HG03571 (cell line): ENCODE measurements at regions not wholly inside any gene's neighbourhood (a gene's known extent, or its start where the extent isn't known, plus 50 kb on each side); places are given as distances from the start of the nearest gene placed in this dataset.
"Not testable (repeated sequence)": the region's sequence is repeated elsewhere in the genome, so short reads cannot be mapped to it uniquely, and the experiment has no call there.

Source experiments
- ATAC-seq: cut with Tn5 transposase; IDR thresholded peaks from one replicate; pipeline ENCODE4 v1.9.1; 2021; ENCODE audit not compliant: unreplicated experiment

DNA sequence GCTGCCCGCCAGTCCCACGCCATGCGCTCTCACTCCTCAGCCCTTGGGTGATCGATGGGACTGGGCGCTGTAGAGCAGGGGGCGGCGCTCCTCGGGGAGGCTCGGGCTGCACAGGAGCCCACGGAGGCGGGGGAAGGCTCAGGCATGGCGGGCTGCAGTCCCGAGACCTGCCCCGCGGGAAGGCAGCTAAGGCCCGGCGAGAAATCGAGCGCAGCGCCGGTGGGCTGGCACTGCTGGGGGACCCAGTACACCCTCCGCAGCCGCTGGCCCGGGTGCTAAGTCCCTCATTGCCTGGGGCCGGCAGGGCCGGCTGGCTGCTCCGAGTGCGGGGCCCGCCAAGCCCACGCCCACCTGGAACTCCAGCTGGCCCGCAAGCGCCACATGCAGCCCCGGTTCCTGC lies 102.2 kb upstream of the PDE10A start:
- ATAC-seq = not testable (repeated sequence)

DNA sequence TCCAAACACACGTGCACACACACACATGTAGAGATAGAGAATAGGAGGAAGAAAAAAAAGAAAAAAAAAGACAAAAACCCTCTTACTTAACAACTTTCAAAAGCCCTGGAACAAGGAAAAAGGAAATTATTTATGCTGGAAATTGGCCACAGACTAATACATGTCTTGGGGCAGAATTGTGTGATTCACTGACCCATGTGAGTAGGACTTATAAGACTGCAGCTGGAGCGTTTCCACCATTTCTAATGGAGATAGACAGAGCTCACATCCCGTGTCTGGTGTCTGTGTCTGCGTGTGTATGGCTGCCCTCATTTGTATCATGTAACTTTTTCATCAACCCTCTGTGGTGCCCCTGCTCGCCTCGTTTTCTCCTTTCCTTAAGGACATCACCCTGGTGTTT lies 99.8 kb upstream of the PDE10A start:
- no peak for ATAC-seq

DNA sequence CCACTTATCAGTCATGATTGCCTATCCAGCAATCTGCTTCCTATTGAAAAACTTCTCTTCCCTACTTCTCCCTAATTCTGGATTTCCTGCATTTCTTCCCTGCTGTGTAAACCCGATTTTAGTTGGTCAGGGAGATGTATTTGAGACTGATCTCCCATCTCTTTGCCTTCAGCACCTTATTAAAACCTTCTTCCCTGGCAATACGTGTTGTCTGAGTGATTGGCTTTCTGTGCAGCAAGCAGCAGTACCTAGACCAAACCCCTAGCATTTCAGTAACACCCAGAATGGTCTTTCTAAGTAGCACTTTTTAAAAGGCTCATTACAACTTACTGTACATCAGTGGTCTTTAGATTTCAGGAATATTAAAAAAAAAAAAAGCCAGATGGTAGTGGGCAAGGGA lies 99.1 kb upstream of the PDE10A start:
- no peak for ATAC-seq

DNA sequence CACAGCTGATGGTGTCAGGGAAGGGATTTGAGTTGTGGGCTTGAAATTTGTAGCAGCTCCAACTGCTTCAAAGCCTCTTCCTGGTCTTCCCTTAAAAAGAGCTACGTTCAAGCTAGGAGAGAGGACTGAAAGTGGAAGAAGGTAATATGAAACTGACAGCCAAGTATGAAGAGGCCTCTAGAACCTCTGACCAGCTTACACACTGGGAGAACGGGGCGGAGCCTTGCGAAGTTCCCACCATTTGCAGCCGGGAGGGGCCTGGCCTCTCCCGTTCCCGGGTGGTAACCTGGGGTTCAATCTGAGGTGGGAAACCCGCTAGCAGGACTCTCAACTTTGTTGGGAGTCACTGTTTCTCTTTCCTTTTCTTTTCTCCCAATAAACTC lies 97.8 kb upstream of the PDE10A start:
- ATAC-seq = no peak

DNA sequence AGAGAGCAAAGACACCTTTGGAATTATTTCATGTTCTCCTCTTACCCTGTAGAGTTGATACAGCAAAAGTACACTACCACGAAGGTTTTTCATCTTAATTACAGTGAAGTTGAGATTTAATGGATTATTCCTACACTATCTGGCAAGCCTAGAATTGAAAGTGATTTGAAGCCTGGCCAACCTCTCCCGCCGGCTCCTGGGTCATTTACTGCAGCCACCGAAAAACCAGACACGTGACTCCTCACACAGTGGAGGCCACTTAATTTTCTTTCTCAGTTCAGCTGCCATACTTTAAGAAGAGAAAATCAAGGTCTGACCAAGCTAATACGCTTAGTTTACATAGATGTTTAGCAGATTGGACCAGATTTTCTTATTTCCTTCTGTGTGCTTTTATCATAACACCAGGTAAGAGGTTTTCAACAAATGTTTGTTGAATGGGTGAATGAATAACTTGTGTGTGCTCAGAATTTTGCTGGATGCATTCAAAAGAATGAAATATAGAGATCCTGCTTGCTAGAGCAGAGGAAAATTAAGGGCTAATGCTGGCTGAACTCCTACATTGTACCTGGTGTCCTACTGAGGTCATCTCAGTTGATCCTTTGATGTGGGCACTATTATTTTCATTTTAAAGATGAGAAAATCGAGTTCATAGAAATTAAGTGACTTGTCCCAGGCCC lies 97.2 kb upstream of the PDE10A start:
- ATAC-seq = no peak

DNA sequence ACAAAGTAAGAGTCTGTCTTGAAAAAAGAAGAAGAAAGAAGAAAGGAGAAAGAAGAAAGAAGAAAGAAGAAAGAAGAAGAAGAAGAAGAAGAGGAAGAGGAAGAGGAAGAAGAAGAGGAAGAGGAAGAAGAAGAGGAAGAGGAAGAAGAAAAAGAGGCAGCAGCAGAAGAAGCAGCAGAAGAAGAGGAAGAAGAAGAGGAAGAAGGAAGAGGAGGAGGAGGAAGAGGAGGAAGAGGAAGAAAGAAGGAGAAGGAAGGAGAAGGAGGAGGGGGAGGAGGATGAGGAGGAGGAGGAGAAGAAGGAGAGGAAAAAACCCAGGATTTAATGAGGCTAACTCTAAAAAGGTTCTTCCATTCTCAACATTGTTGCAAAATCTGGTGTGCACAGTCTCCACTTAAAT lies 95.4 kb upstream of the PDE10A start:
- no peak for ATAC-seq

DNA sequence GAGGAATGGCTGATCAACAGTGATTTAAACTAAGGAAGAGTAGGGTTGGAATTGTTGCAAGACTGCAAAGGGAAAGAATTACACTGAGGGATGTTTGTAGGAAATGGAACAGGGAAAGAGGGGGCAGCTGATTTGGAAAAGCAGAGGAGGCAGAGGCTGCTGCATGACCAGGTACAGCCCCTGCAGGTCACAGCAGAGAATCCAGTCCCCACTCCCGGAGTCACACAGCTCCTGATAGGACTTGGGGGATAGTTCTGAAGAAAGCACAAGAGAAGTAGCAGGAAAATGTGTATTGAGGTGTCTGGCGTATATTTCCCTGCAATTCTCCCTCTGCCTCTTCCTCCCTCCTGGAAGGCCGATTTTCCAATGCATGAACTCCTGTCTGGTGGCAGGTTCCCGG lies 92.5 kb upstream of the PDE10A start:
- no peak for ATAC-seq

DNA sequence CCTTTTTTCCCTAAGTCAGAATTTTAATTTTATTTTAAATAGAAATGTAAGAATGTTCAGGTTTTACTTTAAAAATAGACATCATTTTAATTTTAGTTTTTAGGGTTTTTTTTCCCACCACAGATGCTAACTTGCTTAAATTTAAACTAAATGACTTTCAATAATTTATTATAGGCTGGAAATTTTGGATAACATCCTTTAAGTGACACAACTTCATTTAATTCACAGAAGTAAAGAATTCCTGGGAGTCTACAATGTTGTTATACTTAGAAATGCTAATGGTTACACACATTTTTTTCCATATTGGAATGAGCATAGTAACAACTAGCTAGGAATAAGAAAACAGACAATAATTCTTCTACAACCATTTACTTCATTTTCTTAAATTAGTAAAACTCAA lies 90.5 kb upstream of the PDE10A start:
- ATAC-seq = no peak

DNA sequence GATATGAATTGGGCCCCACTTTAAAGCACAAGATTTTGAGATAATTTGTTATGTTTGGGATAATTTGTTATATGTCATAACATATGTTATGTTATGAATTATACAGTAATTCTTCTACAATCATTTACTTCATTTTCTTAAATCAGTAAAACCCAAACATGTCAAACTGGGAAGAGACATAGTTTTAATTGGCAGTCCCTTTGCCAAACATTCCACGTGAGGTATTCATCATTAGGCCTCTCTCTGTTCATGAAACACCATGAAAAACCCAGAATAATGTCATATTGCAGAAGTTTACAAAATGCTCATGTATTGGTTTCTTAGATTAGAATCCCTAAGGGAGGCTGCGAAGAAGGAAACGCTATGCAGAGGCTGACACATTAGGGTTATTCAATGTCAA lies 89.4 kb upstream of the PDE10A start:
- no peak for ATAC-seq

DNA sequence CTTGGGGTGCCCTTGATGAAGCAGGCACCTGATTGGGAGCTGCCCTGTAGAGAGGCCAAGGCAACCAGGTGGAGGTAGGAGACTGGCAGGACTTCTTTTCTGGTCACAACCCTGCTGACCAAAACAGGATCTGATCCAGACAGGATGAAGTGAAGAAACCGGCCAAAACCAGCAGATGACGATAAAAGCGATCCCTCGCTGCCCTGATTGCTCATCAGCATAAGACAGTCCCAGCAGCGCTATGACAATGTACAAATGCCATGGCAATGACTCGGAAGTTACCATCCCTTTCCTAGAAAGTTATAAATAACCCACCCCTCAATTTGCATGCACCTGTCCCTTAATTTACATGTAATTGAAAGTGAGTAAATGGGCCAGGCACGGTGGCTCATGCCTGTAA lies 88.4 kb upstream of the PDE10A start:
- ATAC-seq = no peak

DNA sequence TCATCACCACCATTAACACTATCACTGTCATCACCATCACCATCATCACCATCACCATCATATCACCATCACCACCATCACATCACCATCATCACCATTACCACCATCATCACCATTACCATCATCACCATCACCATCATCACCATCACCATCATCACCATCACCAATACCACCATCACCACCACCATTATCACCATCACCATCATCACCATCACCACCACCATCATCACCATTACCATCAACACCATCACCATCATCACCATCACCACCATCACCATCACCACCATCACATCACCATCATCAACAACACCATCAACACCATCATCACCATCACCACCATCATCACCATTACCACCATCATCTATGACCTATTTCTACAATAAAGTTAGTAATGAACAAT lies 86.1 kb upstream of the PDE10A start:
- ATAC-seq = no peak

DNA sequence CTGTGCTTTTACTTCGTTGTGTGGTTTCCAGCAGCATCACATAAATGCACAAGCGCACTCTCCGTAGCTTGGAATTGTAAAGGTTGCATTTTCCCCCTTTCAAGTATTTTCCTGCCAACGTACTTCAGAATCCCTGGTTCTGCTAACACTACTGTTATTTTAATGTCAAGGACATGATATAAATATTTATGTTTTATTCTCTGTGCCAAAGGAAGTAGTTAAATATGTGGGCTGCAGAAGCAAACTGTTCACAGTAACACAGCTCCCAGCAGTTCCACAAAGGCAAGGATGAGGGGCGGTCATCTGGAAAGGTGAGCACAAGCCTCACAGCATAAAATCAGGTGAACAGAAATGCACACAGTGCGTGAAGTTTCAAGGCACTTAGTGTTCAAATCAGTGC lies 85.3 kb upstream of the PDE10A start:
- no peak for ATAC-seq

DNA sequence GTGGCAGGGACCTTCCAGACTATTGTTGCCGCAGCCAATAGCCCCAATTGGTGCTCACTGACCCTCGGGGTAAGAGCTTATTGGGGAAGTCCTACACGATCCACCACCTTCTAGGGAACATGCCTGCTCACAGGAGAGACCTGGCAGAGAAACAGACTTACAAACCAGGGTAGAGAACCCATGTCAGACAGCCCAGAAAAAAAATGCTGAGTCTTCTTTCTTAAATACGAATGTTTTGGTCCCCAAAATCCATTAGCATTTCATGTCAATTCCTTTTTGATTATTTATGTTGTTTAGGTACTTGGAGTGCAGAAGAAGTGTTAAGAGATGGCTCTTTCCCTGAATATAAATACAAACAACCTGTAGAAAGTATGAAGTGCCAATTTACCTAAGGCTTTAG lies 84.9 kb upstream of the PDE10A start:
- ATAC-seq = no peak

DNA sequence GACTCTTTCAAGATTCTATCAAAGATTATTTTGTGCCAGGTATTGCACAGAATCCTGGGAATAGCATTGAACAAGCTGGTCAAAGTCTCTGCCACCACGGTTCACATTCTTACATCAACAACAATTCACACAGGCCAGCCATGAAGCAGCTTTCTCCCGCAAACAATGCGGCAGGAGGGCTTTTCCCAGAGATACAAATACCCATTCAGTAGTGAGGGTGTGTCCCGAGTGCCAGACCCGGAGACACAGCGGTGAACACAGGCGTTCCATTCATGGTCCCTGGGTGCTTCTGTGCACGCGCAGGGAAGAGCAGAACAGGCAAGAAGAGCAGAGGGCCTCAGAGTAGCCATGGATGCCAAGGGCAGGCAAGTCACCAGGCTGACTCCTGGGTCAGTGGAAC lies 83.3 kb upstream of the PDE10A start:
- no peak for ATAC-seq

DNA sequence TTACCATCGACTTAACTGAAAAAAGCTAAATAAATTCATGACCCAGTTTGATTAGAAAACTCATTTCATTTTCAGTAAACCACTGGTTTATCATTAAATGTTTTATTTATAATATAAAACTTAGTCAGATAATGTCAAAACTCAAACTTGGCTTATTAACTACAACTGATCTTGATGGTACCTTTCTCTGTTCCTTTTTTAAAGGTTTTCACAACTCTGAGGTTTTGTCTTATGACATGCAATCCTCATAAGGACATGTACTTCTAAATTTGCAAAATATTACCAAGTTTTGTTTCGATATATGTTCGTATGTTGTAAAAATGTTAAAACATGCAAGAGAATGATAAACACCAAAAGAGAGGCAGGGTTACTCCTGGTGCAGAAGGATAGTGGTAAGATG lies 82.5 kb upstream of the PDE10A start:
- peak; percentile 59 for ATAC-seq

DNA sequence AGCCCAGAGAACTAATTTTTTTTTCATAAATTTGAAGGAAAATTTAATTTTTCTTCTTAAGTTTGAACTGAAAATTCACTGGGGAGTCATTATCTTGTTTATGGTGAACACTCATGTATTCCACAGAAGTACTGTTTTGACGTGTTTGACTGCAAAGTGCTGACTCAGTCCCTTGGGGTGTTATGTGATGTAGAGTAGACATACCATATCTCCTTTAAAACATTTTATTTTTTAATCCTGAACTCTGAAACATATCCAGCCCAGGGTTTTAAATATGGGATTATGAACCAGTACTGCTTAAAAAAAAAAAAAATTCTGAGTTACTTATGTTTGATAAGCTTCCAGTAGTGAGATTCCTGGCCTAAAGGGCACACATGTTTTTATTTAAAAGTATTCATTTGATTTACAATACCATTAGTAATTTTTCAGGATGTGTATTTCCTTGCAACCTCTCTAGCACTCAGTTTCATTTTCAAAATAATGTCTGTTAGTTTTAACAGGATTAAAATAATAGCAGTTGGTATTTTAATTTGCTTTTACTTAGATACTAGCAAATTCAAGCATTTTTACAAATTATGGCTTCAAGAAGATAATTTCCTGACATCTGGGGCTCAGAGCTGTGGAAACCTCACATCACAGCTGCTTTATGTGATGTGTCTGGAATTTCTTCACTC lies 81.7 kb upstream of the PDE10A start:
- no peak for ATAC-seq

DNA sequence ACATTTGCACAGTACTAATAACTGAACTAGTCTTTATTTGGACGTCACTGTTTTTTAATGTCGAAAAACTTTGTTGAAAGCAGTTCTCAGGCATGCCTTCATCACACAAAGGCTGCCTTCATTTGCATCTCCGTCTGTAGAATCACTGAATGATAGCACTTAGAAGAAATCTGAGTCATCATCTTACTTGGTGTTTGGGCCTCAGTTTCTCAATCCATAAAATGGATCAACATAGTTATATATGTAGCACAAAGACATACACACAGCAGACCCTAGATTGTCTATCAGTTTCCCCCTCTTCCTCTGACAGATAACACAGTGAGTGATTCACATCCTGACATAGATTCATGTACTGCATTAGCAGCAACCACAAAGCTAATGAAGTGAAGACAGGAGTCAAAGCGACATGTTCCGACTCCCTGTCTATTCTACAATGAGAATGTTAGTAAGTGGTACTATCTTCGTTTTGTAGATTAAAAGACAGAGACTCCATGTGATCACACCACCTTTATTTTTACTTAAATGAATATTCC lies 80.4 kb upstream of the PDE10A start:
- ATAC-seq = no peak

DNA sequence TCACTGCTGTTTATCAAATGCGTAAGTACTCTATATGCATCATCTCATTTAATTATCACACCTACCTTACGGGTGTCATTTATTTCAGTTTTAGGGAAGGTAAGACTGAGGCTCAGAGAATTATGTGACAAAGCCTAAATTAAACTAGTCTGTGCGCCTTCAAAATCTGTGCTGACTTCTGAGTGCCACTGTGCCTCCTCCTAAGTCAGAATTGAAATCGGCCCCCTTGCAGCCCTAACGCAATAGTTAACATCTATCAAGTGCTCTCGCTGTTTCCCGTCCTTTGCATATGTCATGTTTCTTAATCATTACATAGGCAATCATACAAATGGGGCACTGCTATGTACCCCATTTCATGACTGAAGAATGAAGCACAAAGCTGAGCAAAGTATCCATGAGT lies 79.0 kb upstream of the PDE10A start:
- ATAC-seq = no peak

DNA sequence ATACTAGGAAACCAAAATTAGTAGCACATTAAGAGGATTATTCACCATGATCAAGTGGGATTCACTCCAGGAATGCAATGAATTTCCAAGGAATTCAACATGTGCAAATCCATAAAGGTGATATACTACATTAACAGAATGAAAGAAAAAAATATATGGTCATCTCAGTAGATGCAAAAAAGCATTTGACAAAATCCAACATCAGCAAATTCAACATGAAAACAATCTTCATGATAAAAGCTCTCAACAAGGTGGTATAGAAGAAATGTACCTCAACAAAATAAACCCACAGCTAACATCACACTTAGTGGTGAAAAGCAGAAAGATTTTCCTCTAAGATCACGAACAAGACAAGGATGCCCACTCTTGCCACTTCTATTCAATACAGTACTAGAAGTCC lies 74.4 kb upstream of the PDE10A start:
- ATAC-seq = no peak

DNA sequence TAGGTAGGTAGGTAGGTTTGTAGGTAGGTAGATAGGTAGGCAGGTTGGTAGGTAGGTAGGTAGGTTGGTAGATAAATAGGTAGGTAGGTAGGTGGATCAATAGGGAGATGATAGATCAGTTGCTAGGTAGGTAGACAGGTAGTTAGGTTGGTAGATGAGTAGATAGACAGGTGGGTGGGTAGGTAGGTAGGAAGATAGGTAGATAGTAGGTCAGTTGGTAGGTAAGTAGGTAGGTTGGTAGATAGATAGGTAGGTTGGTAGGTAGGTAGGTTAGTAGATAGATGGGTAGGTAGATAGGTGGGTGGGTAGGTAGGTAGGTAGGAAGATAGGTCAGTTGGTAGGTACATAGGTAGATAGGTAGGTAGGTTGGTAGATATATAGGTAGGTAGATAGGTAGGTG lies 72.0 kb upstream of the PDE10A start:
- ATAC-seq = no peak

DNA sequence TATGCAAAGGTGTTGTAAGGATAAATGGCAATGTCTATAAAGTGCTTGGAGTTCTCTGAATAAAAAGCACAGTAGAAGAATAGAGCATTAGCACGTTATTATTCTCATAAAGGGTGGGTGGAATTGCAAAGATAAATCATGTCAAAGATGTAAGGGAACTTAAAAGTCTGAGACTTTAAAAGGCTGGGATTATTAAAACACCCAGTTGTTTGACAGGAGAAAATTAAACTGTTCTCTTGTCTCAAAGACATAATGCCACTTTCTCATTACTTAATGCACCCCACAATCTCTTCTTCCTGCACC lies 70.4 kb upstream of the PDE10A start:
- no peak for ATAC-seq

DNA sequence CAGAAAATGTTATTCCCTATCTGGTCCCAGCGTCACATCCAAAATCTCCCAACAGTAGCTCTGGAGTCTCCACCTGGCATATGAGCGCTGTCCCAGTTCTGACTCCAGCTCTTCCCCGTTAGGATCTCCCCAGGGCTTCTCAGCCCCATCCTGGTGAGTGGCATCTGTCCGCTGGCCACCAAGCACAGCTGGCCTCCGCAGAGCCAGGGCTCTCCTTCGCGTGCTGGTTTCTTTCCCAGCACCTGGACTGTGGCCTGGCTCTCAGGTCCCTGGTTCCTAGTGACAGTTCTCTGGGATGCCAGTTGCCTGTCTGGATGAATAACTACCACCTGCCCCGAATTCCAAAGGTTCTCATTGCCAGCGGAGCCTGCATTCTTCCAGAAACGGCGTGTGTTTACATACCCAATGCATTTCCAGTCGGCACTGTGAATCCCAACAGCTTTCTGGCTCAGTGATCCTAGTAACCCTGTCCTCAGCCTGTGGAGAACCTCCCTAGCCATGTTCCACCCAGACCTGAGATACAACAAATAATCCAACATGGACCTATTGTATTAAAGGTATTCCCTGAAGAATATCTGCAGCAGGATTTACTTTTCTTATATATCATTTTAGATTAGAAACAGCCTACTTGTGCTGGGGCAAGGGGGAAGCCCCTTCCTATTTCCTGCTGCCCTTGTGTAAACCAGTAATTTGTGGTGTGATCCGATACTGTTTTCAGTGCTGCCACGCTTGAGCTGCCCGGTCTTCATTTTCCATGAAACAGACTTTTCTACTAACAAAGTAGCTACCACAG lies 69.9 kb upstream of the PDE10A start:
- ATAC-seq = no peak
